ENCODE measurements at regions not wholly inside any gene's neighbourhood (a gene's known extent, or its start where the extent isn't known, plus 50 kb on each side); places are given as distances from the start of the nearest gene placed in this dataset.

DNA sequence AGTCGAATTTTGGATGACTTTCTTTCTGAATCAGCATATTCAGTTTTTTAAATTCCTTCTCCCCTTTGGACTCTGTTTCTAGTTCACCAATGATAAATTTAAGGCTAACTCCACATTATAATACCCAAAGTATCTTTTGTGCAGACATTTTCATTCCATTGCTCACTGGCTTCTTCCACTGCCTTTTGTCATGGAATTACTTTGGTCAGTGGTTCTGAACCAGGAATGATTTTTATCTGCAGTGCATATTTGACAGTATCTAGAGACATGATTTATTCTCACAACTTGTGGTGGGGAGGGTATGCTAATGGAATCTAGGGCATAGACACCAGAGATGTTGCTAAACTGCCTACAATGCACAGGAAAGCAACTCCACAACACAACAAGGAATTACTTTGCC lies 234.4 kb upstream of the PRKD1 start:
- Mint-ChIP-seq H3K4me3 (no peak overlapping the region), H3K4me1 (ENCODE audit: low read depth) (no peaks in the 10 kb centered on the region), H3K9me3 (no peaks in the 10 kb centered on the region), H3K36me3 (ENCODE audit: low read depth) (no peaks in the 10 kb centered on the region), H3K27ac (no peak overlapping the region), H3K27me3 (no peaks in the 10 kb centered on the region)
- ATAC-seq (no peak), DNase-seq (no peak)
- intact Hi-C loops (cut with micrococcal nuclease) = no loop called here
- TF ChIP-seq, protein P1, sequence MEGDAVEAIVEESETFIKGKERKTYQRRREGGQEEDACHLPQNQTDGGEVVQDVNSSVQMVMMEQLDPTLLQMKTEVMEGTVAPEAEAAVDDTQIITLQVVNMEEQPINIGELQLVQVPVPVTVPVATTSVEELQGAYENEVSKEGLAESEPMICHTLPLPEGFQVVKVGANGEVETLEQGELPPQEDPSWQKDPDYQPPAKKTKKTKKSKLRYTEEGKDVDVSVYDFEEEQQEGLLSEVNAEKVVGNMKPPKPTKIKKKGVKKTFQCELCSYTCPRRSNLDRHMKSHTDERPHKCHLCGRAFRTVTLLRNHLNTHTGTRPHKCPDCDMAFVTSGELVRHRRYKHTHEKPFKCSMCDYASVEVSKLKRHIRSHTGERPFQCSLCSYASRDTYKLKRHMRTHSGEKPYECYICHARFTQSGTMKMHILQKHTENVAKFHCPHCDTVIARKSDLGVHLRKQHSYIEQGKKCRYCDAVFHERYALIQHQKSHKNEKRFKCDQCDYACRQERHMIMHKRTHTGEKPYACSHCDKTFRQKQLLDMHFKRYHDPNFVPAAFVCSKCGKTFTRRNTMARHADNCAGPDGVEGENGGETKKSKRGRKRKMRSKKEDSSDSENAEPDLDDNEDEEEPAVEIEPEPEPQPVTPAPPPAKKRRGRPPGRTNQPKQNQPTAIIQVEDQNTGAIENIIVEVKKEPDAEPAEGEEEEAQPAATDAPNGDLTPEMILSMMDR (IDR thresholded peaks at IDR 0.05) = no peak
- CTCF ChIA-PET = no interaction called here
- POLR2A ChIA-PET = no interaction called here

DNA sequence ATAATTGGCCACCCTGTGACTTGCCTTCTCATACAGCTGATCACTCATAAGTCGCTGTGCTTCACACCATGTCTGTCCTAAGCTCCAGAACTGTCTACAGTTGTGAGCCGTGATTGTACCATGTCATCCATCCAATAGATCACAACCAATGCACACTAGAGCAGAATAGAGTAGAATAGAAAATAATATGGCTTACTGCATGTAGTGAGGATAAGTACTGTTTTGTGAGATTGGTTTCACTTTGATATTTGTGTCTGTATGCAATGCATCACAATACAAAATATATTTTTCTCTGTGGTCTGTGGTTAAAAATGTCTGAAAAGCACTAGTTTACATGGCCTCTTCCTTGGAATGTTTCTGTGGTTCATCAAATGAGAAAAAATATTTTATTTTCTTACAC lies 237.6 kb upstream of the PRKD1 start:
- ChIA-PET POLR2A (no interaction called here), CTCF (no interaction called here)
- Mint-ChIP-seq H3K4me3 (no peak overlapping the region), H3K9me3 (peaks cover 6% of the 10 kb centered on the region), H3K36me3 (ENCODE audit: low read depth) (no peaks in the 10 kb centered on the region), H3K27me3 (no peaks in the 10 kb centered on the region), H3K4me1 (ENCODE audit: low read depth) (no peaks in the 10 kb centered on the region), H3K27ac (no peak overlapping the region)
- TF ChIP-seq, protein P1 (IDR thresholded peaks at IDR 0.05) = no peak
- ATAC-seq (no peak), DNase-seq (no peak)
- intact Hi-C loops (cut with micrococcal nuclease) = no loop called here

DNA sequence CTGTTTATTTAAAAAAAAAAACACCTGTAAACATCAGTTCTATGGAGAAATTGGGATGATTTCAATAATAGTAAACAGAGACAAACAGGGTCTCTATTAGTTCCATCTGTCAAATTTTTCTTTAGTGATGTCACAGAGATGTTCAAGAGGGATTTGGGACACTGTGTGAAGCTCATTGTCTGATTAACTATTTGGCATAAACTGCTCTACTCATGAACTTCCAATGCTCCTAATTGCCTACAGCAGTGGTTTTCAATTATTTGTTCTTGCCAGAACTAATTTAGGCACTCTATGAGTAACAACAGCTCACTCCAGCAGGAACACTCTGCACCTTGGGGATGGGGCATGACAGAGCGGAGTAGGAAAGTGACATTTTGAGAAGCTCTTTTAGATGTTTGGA lies 250.1 kb upstream of the PRKD1 start:
- TF ChIP-seq, protein P1 (IDR thresholded peaks at IDR 0.05) = no peak

DNA sequence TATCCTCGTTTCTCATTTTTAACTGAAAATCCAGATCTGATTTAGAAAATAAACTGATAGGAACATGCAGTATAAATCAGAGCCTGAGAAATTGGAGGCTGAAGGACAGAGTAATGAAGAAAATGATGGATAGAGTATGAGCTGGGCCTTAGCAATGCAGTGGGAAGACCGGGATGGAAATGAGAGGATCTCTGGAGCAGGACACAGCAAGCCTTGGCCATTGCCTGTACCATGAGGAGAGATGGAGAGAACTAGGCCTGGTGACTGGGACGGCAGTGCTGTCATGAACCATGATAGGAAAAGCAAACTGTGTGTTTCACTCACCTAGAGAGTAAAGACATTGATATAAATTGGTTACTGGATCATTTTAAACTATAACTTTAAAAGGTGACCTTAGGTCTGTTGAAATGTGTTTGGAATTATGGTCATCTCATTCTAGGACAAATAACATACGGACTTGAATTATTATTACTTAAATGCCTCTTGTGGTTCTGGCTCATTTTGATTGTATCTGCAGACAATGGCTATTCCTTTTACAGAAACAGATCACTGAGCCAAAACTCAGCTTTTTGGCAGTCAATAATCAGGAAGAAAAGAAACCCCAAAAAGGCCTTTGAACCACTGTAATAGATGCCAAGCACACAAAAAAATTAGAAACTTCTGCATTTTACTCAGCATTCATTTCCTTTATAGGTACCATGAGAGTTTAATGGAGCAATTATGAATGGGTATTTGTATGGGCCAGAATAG lies 251.9 kb upstream of the PRKD1 start:
- intact Hi-C loops (cut with micrococcal nuclease) = no loop called here
- H3K27ac Mint-ChIP-seq = no peak overlapping the region
- ChIA-PET POLR2A (no interaction called here), CTCF (no interaction called here)
- ATAC-seq = no peak
- H3K27me3 Mint-ChIP-seq = no peaks in the 10 kb centered on the region
- H3K9me3 Mint-ChIP-seq = peaks cover 2% of the 10 kb centered on the region
- H3K36me3 Mint-ChIP-seq (ENCODE audit: low read depth) = no peaks in the 10 kb centered on the region
- no peaks in the 10 kb centered on the region for H3K4me1 Mint-ChIP-seq (ENCODE audit: low read depth)
- no peak for DNase-seq
- TF ChIP-seq, protein P1 (IDR thresholded peaks at IDR 0.05) = no peak
- H3K4me3 Mint-ChIP-seq = no peak overlapping the region

More for the DNA sequence above, 250.1 kb upstream of the PRKD1 start:
- no peaks in the 10 kb centered on the region for H3K36me3 Mint-ChIP-seq (ENCODE audit: low read depth)
- peaks cover 2% of the 10 kb centered on the region for H3K9me3 Mint-ChIP-seq
- intact Hi-C loops (cut with micrococcal nuclease) = no loop called here
- H3K4me1 Mint-ChIP-seq (ENCODE audit: low read depth) = no peaks in the 10 kb centered on the region
- no peaks in the 10 kb centered on the region for H3K27me3 Mint-ChIP-seq
- ATAC-seq = no peak
- H3K4me3 Mint-ChIP-seq = no peak overlapping the region
- no peak overlapping the region for H3K27ac Mint-ChIP-seq
- DNase-seq = no peak
- ChIA-PET POLR2A (no interaction called here), CTCF (interaction anchor here (1.3 kb wide), 1 partner anchor 37 kb away, joined by 3 read pairs; no protein-coding TSS in a partner anchor)

DNA sequence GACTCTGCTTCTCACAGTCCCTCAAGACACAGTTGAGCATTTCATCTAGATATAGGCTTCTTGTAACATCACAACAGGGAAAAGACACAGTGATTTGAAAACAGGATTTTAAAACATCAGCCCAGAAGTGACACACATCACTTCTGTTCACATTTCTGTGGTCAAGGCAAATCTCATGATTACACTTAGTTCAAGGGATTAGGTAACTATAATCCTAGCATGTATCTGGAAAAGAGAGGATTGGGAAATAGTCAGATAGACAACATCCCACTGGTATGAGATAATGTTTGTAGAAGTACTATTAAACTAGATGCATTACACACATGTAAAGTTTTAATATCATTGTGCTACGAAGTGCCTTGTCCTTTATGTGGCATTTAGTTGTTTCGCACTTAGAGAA lies 252.6 kb upstream of the PRKD1 start:
- CTCF ChIA-PET = no interaction called here
- no peak for ATAC-seq
- Mint-ChIP-seq H3K9me3 (peaks cover 2% of the 10 kb centered on the region), H3K4me3 (no peak overlapping the region), H3K27ac (no peak overlapping the region), H3K4me1 (ENCODE audit: low read depth) (no peaks in the 10 kb centered on the region), H3K27me3 (no peaks in the 10 kb centered on the region), H3K36me3 (ENCODE audit: low read depth) (no peaks in the 10 kb centered on the region)
- no peak for DNase-seq
- POLR2A ChIA-PET = no interaction called here
- TF ChIP-seq, protein P1 (IDR thresholded peaks at IDR 0.05) = no peak
- intact Hi-C loops (cut with micrococcal nuclease) = no loop called here

All from activated CD8-positive, alpha-beta T cell treated with anti-CD3 and anti-CD28 coated beads for 36 hours (primary cell).